GM21576 (cell line): ENCODE measurements at regions not wholly inside any gene's neighbourhood (a gene's known extent, or its start where the extent isn't known, plus 50 kb on each side); places are given as distances from the start of the nearest gene placed in this dataset.
A peak's percentile ranks its signal among the peaks of the same experiment; 100 is the strongest.

Experiments
- ATAC-seq: cut with Tn5 transposase; IDR thresholded peaks from one replicate; pipeline ENCODE4 v1.9.1; 2021; ENCODE audit warnings: mild to moderate bottlenecking, moderate library complexity; ENCODE audit not compliant: unreplicated experiment

DNA sequence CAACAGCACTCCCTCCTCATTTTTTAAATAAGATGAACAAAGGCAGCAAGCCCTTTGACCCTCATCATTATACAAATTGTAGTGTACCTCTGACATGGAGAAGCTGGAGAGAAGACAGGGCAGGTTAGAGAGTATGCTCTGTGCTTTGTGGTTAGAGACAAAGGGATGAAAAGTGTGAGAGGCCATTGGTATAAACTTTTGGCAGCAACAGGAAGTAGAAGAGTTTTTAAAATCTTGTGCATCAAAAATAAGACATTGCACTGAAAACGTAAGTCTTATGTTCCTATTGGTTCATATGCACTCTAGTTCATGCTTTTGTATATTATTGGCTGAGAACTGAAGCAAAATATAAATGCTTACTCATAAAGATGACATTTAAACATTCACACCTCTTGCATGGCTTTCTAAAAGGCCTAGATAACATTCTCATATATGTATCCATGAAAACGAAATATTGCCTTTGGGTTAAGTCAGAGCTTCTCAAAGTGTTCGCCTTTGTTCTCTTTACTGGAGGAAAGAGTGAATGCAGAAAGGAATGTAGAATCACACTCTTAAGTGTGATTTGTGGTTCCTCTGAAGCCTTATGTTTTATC is 158.0 kb downstream of the PALM2AKAP2 start:
- ATAC-seq = no peak

DNA sequence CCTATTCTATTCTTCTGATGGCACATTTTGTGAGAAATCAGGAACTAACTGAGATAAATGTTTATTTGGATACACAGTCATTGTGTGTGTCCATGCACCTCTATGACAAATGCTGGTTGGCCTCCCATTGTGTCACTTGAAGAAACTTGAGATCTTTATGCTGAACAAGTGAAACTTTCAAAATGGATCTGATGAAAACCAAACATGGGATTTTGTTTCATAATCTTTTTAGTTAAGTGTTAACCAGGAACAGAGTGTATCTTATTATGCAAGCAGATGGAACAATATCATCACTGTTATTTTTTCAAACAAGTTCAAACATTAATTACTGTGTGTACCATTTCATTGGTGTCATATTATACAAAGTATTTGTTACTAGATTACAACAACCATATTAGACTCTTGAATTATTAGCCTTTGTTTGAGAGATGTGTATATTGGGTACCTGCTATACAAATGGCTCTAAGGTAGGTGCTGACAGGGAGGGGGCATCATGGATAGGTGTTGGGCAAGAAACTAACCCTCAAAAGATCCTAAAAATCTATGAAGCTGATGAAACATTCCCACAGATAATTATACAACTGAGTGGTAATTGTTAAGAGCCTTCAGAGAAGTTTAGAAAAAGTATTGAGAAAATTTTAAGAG is 159.8 kb downstream of the PALM2AKAP2 start:
- no peak for ATAC-seq

DNA sequence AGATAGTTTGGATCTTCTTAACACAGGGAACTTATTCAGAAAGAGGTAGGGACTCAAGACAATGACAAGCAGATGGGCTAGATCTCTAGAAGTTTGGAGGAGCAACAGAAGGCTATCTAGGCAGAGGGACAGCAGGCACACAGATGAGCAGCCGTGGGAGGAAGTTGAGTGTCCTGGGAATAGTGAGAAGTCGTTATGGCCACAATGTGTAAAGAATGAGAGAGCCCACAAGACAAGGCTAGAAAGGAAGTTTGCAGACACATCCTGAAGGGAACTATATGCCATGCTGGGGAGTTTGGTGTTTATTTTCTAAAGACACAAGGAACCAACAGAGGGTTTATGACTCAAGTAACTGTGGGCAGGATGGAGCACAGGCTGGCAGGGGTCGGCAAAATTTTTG is 160.6 kb downstream of the PALM2AKAP2 start:
- no peak for ATAC-seq

DNA sequence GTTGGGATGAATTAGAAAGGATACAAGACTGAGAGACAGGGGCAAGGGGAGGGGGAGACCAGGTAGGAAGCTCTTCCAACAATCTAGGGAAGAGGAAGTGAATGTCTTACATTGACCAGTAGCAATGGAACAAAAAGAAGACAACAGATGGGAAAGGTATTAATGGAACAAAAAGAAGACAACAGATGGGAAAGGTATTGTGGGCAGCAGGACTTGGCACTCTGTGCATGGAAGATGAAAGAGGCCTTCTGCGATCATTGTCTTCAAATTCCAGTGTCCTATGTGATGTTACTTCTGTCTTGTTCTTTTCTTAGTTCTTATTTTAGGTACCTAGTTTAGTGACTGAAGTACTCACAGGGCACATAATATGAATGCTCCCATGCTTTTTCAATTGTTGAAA is 161.8 kb downstream of the PALM2AKAP2 start:
- no peak for ATAC-seq

DNA sequence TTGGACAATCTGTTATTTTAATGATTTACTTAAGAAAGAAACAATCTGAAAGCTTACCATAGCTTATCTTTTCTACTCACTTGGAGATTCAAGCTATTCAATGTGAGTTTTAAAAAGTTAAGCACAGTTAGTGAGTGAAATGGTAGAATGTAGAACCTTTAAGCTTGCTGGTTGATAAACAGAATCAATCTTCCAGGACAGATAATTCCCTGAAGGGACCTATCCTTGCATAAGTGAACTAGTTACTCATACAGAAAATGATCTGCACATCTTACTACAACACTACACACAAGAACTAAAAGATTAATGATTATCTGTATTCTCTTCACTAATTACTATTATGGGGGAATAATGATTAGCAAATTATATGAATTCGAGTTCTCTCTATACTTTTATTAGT is 165.6 kb downstream of the PALM2AKAP2 start:
- no peak for ATAC-seq

DNA sequence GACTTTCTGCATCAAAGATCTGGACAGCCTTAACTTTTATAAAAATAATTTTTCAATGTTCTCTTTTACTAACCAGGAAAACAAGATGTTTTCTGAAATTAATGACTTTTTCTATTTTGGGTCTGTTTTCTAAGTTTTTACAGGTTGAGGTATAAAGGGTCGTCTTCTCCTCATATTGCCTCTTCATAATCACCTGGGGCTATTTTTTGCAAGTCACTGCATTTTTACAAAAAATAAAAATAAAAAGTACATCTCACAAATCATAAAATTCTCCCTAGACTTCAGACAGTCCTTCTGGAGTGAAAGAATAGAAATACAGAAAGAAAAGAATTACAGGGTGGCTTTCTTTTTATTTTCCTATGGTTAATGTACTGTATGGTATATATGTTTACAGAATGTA is 168.5 kb downstream of the PALM2AKAP2 start:
- no peak for ATAC-seq

DNA sequence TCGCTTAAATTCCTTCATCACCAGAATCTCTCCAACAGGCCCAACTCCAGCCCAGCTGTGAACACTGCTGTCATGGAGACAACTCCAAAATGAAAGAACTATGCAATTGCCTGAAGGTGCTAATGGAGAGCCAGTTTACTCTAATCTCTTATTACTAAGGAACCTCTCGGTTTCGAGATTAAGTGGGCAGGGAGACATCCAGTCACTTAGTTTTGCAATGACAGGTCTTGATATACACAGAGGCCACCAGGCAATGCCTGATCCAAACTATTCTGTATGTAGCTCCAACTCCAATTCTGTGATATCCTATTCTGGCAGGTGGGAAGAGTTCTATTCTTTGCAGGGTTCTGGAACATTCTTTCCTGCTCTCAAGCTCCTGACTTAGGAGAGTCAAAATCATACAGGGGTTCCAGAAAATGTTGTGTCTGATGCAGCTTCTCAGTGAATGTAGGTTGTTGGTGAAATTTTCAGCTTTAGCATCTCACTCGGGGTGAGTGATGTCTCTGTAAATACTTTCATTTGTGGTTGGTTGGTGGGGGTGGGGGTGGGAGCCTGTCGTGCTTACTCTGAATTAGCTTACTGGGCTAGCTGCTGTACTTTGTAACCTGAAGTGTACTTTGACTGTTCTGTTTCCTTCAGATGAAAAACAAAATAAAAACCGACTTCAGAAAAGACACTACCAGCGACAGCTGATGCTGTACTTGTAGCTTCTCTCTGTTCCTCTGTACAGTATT is 170.9 kb downstream of the PALM2AKAP2 start:
- peak; percentile 63 for ATAC-seq

DNA sequence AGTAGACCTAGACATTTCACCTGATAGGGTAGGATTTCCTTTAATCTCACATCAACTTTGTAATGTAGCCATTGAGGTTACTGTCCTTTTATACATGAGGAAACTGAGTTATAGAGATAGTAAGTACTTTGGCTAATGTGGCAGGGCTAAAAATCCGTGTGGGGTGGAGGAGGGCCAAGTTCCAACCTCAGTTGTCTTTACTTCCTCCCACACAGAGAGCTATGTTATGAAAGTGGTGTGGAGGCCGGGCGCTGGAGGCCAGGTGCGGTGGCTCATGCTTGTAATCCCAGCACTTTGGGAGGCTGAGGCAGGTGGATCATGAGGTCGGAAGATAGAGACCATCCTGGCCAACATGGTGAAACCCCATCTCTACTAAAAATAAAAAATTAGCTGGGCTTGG is 173.3 kb downstream of the PALM2AKAP2 start:
- no peak for ATAC-seq

DNA sequence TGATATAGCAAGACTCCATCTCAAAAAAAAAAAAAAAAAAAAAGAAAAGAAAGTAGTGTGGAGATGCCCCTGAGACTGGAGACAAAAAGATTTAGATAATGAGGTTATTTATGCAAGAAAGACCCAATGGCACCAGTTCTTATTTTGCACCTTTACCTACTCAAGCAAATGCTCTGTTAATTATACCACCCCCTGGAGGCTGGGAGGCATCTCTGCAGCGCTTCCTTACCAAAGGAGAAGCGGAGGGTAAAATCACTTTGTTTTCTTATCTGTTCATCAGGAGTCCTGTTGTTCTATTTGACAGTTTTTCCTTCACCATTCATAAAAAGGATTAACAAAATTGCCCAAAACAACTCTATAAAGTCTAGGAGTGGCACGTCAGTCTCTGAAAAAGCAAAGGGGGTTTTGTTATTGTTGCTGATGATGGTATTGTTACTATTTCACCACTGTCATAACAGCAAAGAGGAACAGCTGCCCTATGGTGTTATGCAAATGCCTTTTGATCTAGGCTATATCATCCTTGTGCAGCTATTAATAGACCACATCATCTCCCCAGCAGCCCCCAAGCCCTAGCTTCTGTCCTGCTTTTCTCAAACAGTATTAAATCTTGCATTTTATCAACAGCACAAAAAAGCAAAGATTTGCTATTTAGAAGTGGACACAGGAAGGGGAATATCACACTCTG is 174.0 kb downstream of the PALM2AKAP2 start:
- no peak for ATAC-seq

DNA sequence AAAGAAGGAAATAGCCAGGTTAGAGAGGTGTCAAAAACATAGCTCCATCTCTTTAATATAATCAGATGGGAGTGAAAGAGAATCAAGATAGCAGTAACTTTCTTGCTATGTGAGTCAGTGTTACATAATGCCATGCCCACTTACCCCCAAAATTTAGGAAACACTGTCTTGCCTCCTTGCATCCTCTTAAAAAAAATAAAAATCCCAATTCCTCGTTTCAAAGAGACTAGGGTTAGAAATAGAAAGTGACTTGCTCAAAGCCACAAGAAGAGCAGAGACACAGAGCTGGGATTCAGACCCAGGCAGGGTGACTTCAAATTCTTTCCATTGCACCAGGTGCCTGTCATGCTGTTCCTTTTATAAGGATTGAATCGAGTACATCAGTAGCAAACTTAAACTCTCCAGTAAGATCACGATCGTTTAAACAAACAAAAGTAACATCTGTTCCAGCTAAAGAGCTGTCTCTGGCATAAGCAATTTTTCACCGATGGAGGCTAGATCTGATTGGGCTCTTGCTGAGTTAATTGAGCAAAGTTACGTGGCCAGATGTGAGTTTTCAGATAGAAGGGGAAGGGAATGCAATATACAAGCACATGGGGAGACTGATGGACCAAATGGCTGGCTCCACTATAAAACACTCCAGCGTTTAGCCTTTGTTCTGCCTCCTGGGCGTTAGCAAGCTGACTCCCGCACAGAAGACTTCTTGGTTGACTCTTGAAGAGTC is 176.9 kb downstream of the PALM2AKAP2 start:
- ATAC-seq = no peak

DNA sequence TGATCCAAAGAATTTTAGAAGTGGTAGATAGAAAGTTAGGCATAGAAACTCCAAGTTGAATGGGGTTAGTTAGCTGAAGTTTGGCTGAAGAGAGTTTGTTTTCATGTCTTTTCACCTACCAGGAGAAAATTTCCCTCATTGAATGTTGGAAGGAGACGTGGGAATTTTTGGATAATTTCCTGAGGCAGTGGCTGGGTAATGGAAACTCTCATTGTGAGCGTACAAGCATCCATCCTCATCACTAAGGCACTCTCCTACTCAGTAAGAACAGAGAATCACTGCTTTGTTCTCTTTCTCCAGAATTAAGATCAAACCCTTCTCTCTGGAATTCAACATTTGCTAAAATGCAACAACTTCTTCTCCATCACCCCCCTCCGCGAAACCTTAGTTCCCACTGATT is 179.7 kb downstream of the PALM2AKAP2 start:
- no peak for ATAC-seq

DNA sequence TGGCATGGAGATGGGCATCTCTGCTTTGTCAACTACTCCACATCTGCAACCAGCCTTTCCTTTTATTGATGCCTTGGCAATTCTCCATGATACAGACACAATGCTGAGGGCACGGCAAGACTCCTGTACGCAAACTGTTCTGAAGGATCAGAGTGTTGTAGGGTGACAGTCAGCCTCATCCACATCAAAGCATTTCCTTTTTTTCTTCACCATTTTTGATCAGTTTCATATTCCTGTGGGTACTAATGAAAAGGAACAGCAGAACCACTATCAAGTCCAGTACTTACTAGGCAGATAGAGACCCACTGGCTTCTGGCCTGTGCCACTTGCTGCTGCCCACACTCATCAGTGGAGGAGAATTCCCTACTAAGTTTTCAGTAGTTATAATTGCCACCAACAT is 181.6 kb downstream of the PALM2AKAP2 start:
- no peak for ATAC-seq

DNA sequence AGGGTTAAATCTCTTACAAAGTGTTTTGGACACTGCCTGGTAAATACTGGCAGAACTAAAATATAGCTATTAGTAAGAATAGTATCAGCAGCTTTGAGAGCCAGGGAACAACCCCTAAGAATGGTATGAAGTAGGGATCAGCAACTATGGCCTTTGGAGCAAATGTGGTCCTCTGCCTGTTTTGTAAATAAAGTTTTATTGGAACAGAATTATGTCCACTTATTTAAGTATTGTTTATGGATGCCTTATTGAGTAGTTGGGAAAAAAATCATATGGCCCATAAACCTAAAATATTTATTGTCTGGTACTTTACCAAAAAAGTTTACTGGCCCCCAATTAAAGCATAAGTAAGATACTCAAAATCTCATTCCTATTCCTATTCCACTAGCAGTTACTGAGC is 182.2 kb downstream of the PALM2AKAP2 start:
- no peak for ATAC-seq

DNA sequence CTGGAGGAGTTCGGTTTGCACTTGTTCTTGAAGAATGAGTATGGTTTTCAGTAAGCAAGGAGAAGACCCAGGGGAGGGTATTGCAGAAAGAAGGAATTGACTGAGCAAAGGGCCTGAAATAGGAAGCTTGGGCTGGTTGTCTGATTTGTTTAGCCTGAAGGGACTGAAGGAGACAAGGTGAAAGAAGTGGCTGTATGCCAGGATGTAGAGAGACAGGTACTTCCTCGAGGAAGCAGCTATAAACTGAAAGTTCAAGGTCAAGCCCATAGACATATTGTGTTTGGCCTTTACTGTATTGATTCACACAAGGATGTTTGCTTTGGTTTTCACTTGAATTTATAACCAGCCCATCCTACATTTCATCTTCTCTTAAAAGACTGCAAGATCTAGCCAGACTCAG is 183.1 kb downstream of the PALM2AKAP2 start:
- ATAC-seq = no peak

DNA sequence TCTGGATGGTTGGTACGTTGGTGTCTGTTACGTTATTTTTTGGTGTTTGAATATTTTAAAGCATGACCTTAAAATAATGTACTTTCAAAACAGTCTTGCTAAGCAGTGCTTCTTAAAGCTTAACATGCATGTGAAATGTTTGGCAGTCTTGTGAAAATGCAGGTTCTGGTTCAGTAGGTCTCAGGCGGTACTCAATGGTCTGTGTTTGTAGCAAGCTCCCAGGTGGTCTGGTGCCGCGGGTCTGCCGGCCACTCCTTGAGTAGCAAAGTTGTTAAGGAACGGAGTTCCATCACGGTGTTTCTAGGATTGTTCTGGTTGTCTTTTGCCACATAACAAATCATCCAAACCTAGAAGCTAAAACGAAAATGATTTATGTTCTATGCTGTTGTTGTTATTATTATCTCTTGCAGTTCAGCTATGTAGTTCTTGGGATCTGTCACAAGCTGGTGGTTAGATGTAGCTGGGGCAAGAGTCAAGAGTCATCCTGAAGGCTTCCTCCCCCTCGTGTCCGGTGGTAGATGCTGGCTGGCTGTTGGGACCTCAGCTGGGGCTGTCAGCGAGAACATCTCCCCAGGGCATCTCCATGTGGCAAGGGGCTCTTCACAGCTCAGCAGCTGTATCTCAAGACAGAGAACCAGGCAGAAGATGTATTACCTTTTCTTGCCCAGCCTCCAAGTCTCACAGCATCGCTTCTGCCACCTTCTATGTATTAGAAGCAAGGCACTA is 186.8 kb downstream of the PALM2AKAP2 start:
- peak; percentile 34 for ATAC-seq

DNA sequence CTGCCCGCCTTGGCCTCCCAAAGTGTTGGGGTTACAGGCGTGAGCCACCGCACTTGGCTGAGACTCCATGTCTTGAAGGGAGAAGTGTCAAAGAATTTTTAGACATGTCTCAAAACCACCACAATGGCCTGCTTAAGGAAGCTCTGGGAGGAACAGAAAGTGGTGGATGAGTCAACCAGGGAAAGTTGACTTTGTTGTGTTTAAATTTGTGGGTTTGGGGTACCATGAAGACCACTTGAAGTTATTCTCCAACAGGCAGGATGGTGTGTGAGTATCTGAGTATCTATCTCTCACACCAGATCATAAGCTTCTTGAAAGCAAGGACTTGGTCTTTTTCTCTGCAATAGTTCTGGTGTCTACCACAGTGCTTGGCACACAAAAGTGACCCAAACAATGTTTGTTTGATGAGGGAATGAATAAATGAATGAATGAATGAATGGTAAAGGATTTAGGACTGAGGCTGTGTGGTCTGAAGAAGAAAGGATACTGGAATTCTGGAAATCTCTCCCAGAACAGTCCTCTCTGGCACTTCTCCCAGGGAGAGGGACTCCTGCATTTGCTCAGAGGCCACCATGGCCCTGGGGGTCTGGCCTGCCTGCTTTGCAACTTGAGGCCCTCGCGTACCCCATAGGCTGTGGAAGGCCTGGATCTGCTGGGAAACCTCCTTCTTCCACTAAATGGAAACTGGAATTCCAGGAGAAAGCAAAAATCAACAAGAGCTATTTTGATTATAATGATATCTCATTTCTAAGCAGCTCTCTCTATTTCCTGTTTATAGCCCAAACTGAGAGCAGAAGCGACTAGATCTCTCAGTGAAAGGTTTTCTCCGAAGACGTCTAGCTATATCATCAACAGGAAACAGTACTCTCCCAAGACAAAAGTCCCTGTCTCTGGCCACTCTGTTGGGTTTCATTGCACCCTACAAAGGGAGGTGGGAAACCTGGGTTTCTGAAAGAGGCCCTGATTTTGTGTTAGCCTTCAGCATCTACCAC is 187.9 kb downstream of the PALM2AKAP2 start:
- peak; percentile 29 for ATAC-seq

DNA sequence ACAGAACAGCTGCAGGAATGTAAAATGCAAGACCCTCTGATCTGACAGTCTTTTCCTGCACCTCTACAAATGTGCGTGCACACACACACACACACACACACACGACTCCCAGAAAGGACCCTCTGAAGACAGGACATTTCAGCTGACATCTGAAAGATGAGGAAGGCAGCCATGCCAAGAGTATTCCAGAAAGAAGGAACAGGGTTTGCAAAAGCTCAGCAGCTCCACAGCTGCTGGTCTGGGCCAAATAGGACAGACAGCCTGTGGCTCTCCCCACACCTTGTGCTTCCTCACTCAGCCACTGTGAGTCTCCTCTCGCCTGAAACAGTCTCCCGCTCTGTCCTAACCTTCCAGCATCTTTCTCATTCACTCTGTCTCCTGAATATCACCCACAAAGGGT is 189.0 kb downstream of the PALM2AKAP2 start:
- no peak for ATAC-seq

DNA sequence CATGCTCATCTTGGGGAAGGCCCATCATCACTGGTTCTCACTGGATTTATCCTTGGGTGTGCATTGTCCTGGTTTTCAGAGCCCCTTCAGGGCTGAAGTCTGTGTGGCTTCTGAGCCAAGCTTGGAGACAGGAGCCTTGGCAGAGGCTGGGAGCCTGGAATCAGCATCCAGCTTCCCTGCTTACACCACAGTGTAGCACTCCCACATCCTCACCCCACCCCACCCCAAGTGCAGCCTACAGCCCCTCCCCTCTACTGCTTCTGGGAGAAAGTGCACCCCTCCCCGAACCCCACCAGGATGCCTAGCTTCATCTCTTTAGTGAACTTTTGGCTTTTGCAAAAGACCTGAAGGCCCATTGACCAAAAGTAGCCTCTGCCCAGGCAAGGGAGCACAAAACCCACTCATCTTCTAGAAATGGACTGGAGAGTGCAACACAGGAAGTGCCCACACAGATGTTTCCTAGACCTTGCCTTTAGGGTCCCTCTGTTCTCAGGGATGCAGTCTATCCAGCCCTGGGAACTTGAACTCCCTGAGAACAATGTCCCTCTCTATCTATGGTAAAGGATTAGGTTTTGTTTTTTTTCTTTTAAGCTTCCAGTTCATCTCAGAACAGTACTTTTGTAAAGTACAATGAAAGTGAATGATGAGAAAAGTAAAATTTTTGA is 189.7 kb downstream of the PALM2AKAP2 start:
- no peak for ATAC-seq

DNA sequence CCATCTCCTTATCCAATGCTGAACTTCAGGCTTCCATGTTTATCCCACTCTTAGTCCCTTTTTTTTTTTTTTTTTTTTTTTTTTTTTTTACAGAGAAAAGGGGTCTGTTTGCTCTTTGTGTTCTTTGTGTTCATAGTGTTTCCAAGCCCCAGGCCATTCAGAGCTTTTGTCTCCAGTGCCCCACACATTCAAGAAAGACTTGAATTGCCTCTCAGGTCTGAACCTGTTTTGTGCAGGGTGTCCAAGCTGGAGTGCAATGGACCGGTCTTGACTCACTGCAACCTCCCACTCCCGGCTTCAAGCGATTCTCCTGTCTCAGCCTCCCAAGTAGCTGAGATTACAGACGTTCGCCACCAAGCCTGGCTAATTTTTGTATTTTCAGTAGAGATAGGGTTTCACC is 191.2 kb downstream of the PALM2AKAP2 start:
- no peak for ATAC-seq
